Tibial nerve (tissue), 4 donors: ENCODE measurements at regions not wholly inside any gene's neighbourhood (a gene's known extent, or its start where the extent isn't known, plus 50 kb on each side); places are given as distances from the start of the nearest gene placed in this dataset.

Experiments
- DNase-seq, 2 donors: peaks; one replicate each; pipeline ENCODE4 v3.0.0-alpha.2; 2019; ENCODE audit warnings: low spot score in 2 of 2
- H3K27ac ChIP-seq, 4 donors: fragments of 200-600 bp; sonication (generic) in 3 of 4; one replicate each; pipeline ENCODE4 v1.5.1; 2017 to 2019; ENCODE audit warnings: mild to moderate bottlenecking in 1 of 4
- H3K27me3 ChIP-seq, 2 donors: fragments of 200-600 bp; sonication (generic) in 1 of 2; one replicate each; pipeline versions ENCODE4 v1.5.1 to v1.6.0; 2017 to 2019
- H3K36me3 ChIP-seq, 3 donors: fragments of 200-600 bp; sonication (generic); one replicate each; pipeline ENCODE4 v1.5.1; 2018 to 2019
- H3K4me1 ChIP-seq, 4 donors: fragments of 200-600 bp; sonication (generic) in 3 of 4; one replicate each; pipeline ENCODE4 v1.5.1; 2017 to 2019
- H3K4me3 ChIP-seq, 4 donors: fragments of 200-600 bp; sonication (generic) in 3 of 4; one replicate each; pipeline ENCODE4 v1.5.1; 2017 to 2019; ENCODE audit warnings: mild to moderate bottlenecking in 1 of 4, moderate library complexity in 1 of 4
- H3K9me3 ChIP-seq, 4 donors: fragments of 200-600 bp; sonication (generic) in 3 of 4; one replicate each; pipeline ENCODE4 v1.5.1; 2017 to 2019
- EP300 ChIP-seq, 2 donors: sonication (generic); formaldehyde crosslinking; IDR thresholded peaks; one replicate each; pipeline ENCODE4 v1.6.1; 2017; ENCODE audit warnings: antibody characterized with exemption in 2 of 2, mild to moderate bottlenecking in 1 of 2
- POLR2A ChIP-seq, 2 donors: fragments of 450-650 bp; IDR thresholded peaks; one replicate each; pipeline ENCODE4 v1.6.1; 2017; ENCODE audit warnings: antibody characterized with exemption in 2 of 2, mild to moderate bottlenecking in 2 of 2, moderate library complexity in 2 of 2
- WGBS, 2 donors: methylation state at CpG; one replicate each; pipeline ENCODE4 v1.1.5; 2018; 5-methylcytosine and 5-hydroxymethylcytosine counted together
- TF ChIP-seq, protein P1 (sequence below), 5 experiments: fragments of 200-600 bp in 3 of 5; fragments of 450-650 bp in 2 of 5; sonication (generic) in 3 of 5; IDR thresholded peaks; one replicate each; pipeline ENCODE4 v1.5.1; 2016 to 2019; ENCODE audit warnings: antibody characterized with exemption in 5 of 5, mild to moderate bottlenecking in 3 of 5, moderate library complexity in 2 of 5

DNA sequence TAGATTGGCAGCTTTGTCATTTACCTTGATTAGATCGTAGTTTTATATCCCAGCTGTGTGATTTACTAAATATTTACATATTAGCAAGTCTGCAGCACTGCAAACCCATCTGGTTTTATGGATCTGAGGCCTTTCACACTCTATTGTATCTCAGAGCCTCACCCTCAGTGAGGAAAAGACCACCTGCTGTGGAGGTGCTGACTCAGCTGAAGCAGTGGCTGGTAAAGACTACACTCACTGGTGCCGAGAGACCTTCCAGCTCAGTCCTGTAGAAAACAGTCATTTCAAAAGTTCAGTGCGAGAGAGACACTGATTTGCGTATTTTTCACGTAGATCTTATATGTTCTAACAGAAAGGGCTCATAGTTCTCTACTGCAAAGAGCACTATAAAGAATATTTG lies 307.8 kb upstream of the TPM1 start:
- Histone ChIP-seq H3K4me1 (peaks cover 0 to 3% (median 0%) of the 10 kb centered on the region in 4 donors), H3K4me3 (no peak overlapping the region), H3K36me3 (peaks cover 0 to 79% (median 3%) of the 10 kb centered on the region in 3 donors), H3K9me3 (peaks cover 0 to 7% (median 0%) of the 10 kb centered on the region in 4 donors), H3K27ac (no peak overlapping the region), H3K27me3 (no peaks in the 10 kb centered on the region)
- DNase-seq: no peak
- no peak for TF ChIP-seq EP300 (IDR thresholded peaks at IDR 0.05)
- no peak for TF ChIP-seq POLR2A (IDR thresholded peaks at IDR 0.05)
- TF ChIP-seq, protein P1, sequence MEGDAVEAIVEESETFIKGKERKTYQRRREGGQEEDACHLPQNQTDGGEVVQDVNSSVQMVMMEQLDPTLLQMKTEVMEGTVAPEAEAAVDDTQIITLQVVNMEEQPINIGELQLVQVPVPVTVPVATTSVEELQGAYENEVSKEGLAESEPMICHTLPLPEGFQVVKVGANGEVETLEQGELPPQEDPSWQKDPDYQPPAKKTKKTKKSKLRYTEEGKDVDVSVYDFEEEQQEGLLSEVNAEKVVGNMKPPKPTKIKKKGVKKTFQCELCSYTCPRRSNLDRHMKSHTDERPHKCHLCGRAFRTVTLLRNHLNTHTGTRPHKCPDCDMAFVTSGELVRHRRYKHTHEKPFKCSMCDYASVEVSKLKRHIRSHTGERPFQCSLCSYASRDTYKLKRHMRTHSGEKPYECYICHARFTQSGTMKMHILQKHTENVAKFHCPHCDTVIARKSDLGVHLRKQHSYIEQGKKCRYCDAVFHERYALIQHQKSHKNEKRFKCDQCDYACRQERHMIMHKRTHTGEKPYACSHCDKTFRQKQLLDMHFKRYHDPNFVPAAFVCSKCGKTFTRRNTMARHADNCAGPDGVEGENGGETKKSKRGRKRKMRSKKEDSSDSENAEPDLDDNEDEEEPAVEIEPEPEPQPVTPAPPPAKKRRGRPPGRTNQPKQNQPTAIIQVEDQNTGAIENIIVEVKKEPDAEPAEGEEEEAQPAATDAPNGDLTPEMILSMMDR (IDR thresholded peaks at IDR 0.05): no peak
- WGBS, 2 donors: 82 to 91% methylated on average over 5 of the region's 5 CpGs

DNA sequence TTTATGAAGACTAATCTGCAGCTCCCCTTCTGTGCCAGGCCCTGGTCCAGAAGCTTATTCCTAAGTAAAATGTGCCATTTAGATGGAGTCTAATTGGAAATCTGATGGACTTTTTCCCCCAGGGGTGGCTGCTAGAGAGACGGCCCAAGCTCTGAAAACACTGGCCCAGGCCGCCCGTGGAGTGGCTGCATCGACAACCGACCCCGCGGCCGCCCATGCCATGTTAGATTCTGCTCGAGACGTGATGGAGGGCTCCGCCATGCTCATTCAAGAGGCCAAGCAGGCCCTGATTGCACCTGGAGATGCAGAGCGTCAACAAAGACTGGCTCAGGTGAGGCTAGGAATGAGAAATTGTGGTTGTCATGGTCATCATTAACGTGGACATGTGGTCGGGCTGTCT lies 305.8 kb upstream of the TPM1 start:
- 95 to 96% methylated on average over 14 of the region's 14 CpGs for WGBS, 2 donors
- DNase-seq: no peak
- Histone ChIP-seq H3K4me3 (no peak overlapping the region), H3K9me3 (no peaks in the 10 kb centered on the region), H3K4me1 (peaks cover 0 to 14% (median 6%) of the 10 kb centered on the region in 4 donors), H3K36me3 (peaks cover 0 to 72% (median 3%) of the 10 kb centered on the region in 3 donors), H3K27ac (no peak overlapping the region), H3K27me3 (no peaks in the 10 kb centered on the region)
- TF ChIP-seq, protein P1 (IDR thresholded peaks at IDR 0.05): no peak
- TF ChIP-seq POLR2A (IDR thresholded peaks at IDR 0.05) (no peak), EP300 (IDR thresholded peaks at IDR 0.05) (no peak)

DNA sequence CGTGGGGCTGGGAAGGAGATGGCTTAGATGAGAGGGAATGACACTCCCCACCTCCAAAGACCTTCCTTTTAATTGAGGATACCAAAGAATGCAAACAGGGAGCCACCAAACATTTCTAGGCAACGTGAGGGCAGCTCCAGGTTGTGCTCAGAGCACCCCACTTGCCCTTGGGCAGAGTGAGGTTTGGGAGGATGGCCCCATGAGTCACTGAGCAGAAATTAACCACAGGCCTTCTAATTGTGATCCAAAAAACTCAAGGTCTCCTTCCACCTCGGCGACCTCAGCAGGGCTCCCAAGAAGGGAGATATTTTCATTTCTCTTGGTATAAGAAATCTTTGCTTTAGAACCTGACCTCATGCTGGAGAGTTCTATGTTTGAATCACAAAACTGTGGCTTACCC lies 305.0 kb upstream of the TPM1 start:
- Histone ChIP-seq H3K27ac (no peak overlapping the region), H3K36me3 (peaks cover 0 to 64% (median 3%) of the 10 kb centered on the region in 3 donors), H3K9me3 (no peaks in the 10 kb centered on the region), H3K4me1 (peaks cover 0 to 20% (median 12%) of the 10 kb centered on the region in 4 donors), H3K4me3 (no peak overlapping the region), H3K27me3 (no peaks in the 10 kb centered on the region)
- TF ChIP-seq POLR2A (IDR thresholded peaks at IDR 0.05): no peak
- TF ChIP-seq, protein P1 (IDR thresholded peaks at IDR 0.05): no peak
- TF ChIP-seq EP300 (IDR thresholded peaks at IDR 0.05): no peak
- 92 to 93% methylated on average over 4 of the region's 4 CpGs for WGBS, 2 donors
- no peak for DNase-seq

DNA sequence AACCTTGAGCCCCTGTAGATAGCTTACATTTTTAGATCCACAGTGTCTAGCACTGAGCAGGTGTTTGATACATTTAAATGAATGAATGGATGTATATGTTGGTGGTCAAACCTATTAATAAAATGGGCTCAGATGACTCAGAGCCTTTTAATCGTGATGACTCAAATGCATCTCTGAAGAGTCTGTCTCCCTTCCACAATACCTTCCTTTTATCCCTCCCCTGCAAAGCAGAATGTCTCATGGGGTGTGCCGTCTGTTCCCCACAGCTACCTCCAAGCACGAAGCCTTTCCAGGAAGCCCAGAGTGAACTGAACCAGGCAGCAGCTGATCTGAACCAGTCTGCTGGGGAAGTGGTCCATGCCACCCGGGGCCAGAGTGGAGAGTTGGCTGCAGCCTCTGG lies 303.5 kb upstream of the TPM1 start:
- H3K4me1 ChIP-seq: peaks cover 0 to 30% (median 19%) of the 10 kb centered on the region in 4 donors
- H3K27me3 ChIP-seq: no peaks in the 10 kb centered on the region
- TF ChIP-seq POLR2A (IDR thresholded peaks at IDR 0.05) (no peak), EP300 (IDR thresholded peaks at IDR 0.05) (no peak)
- TF ChIP-seq, protein P1 (IDR thresholded peaks at IDR 0.05): no peak
- H3K27ac ChIP-seq: no peak overlapping the region
- no peak overlapping the region for H3K4me3 ChIP-seq
- H3K36me3 ChIP-seq: peaks cover 0 to 52% (median 3%) of the 10 kb centered on the region in 3 donors
- H3K9me3 ChIP-seq: no peaks in the 10 kb centered on the region
- DNase-seq: no peak
- 86 to 92% methylated on average over 4 of the region's 4 CpGs for WGBS, 2 donors

DNA sequence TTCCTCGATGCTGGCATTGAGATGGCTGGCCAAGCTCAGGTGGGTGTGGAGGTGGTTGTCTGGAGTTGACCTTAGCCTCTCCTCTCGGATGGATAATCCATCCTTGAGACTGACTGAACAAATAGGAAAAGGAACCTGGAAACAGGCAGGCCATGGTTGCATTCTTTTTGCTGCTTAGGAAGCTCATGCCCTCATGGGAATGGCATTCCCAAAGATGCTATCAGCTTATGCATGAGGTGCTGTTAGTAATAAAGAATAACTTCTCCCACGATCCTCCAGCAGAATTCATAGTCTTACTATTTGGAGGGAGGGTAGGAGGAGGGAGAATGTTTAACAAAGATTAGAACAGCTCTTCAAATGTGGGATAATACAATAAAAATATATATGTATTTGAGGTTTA lies 303.0 kb upstream of the TPM1 start:
- Histone ChIP-seq H3K4me1 (peaks cover 0 to 30% (median 19%) of the 10 kb centered on the region in 4 donors), H3K27ac (peak overlapping the region in 1 of 4 donors; percentile 63), H3K9me3 (no peaks in the 10 kb centered on the region), H3K4me3 (no peak overlapping the region), H3K27me3 (no peaks in the 10 kb centered on the region), H3K36me3 (peaks cover 0 to 49% (median 3%) of the 10 kb centered on the region in 3 donors)
- WGBS, 2 donors: 62 to 76% methylated on average over 3 of the region's 3 CpGs
- DNase-seq: no peak
- no peak for TF ChIP-seq POLR2A (IDR thresholded peaks at IDR 0.05)
